ENCODE measurements at regions not wholly inside any gene's neighbourhood (a gene's known extent, or its start where the extent isn't known, plus 50 kb on each side); places are given as distances from the start of the nearest gene placed in this dataset.

DNA sequence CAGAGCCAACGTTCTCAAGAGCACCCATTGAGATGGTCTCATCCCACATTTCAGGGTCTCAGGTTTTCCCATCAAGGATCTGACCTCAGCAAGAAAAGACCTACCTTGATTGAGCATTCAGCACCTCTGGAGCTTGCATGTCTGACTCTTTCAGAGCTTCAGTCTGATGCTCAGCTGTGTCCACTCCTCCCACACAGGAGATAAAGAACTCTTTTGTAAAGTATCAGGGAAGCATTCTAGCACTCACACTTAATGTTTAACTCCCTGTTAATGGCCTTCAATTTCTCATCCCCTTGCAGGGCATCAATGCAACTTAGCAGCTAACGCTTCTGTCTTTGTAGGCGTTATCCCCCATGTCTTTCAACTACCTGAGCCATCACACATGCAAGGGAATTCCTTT, 124.1 kb downstream of the GALC start:
- H2AFZ ChIP-seq (ENCODE audit: control insufficient read depth, low read depth, low read length), result no peak overlapping the region
- ChIA-PET SMC1A (ENCODE audit: uncharacterized antibody, unreplicated experiment) (interaction anchor here (0.6 kb wide), 1 partner anchor 564 kb away, joined by 3 read pairs; no protein-coding TSS in a partner anchor), RAD21 (ENCODE audit: unreplicated experiment) (no interaction called here), POLR2A (no interaction called here), CTCF (no interaction called here)
- no peak overlapping the region for H3K27ac ChIP-seq (ENCODE audit: control insufficient read depth, insufficient read depth)
- 0% methylated on average over 3 of the region's 3 CpGs for WGBS (ENCODE audit: insufficient coverage, insufficient replicate concordance, low lambda C conversion rate, missing lambda C conversion rate)
- FAIRE-seq, result no peak
- no peaks in the 10 kb centered on the region for H3K79me2 ChIP-seq (ENCODE audit: control insufficient read depth, insufficient read depth, low read length)
- no peak overlapping the region for H3K4me2 ChIP-seq (ENCODE audit: control insufficient read depth, insufficient read depth)
- TF ChIP-seq EP300 (IDR thresholded peaks at IDR 0.05; ENCODE audit: borderline replicate concordance in 1 of 2, control insufficient read depth in 1 of 2, low read depth in 2 of 2, low read length in 2 of 2), result no peak
- no peak for TF ChIP-seq RBBP5 (conservative IDR thresholded peaks at IDR 0.05)
- no peak for TF ChIP-seq ZBTB33 (IDR thresholded peaks at IDR 0.05)
- TF ChIP-seq NR2C1 (IDR thresholded peaks at IDR 0.05), result no peak
- TF ChIP-seq BCL11A (IDR thresholded peaks at IDR 0.05; ENCODE audit: low read depth, low read length), result no peak
- TF ChIP-seq NFYB (IDR thresholded peaks at IDR 0.05; ENCODE audit: insufficient read depth, low read depth, low read length), result no peak
- TF ChIP-seq STAT1 (conservative IDR thresholded peaks at IDR 0.05), result no peak
- no peak for TF ChIP-seq NR2F1 (conservative IDR thresholded peaks at IDR 0.05)
- TF ChIP-seq PAX8 (IDR thresholded peaks at IDR 0.05), result no peak
- no peak for TF ChIP-seq YBX1 (IDR thresholded peaks at IDR 0.05)
- TF ChIP-seq CTCF (IDR thresholded peaks at IDR 0.05 in 2 of 3, conservative IDR thresholded peaks at IDR 0.05 in 1 of 3; ENCODE audit: control insufficient read depth in 2 of 3, extremely low read depth in 1 of 3, insufficient read depth in 1 of 3, low read depth in 3 of 3, low read length in 3 of 3), result no peak
- no peak for TF ChIP-seq MEF2A (IDR thresholded peaks at IDR 0.05; ENCODE audit: insufficient read depth, low read depth, low read length)
- in situ Hi-C loops (cut with MboI), result no loop called here
- no peaks in the 10 kb centered on the region for H3K9me3 ChIP-seq (replicated peaks; ENCODE audit: control insufficient read depth, insufficient read depth, low read length)
- no peaks in the 10 kb centered on the region for H3K4me1 ChIP-seq (ENCODE audit: control insufficient read depth, insufficient read depth, low read length)
- H3K36me3 ChIP-seq (ENCODE audit: control insufficient read depth in 2 of 2, insufficient read depth in 2 of 2, low read length in 1 of 2), result no peaks in the 10 kb centered on the region
- BruUV-seq (replicated peaks), result no TSS peak
- intact Hi-C loops (cut with micrococcal nuclease; ENCODE audit: unreplicated experiment), result no loop called here
- no peak for ATAC-seq
- H4K20me1 ChIP-seq (ENCODE audit: control insufficient read depth, insufficient read depth), result no peaks in the 10 kb centered on the region
- DNase-seq (ENCODE audit: low read depth, low spot score), result no peak
- no peaks in the 10 kb centered on the region for H3K27me3 ChIP-seq (replicated peaks in 1 of 2; ENCODE audit: control insufficient read depth in 2 of 2, insufficient read depth in 2 of 2, low read length in 1 of 2)
- no peak overlapping the region for H3K9ac ChIP-seq (ENCODE audit: control insufficient read depth, insufficient read depth, low read length)
- H3K4me3 ChIP-seq, result no peak overlapping the region
